Panc1 (cell line): ENCODE measurements at regions not wholly inside any gene's neighbourhood (a gene's known extent, or its start where the extent isn't known, plus 50 kb on each side); places are given as distances from the start of the nearest gene placed in this dataset.

Experiments used
- CTCF ChIP-seq: fragments of 450-650 bp; IDR thresholded peaks from 2 replicates; pipeline ENCODE4 v1.5.1; 2017; ENCODE audit warnings: mild to moderate bottlenecking
- REST ChIP-seq, 2 experiments: IDR thresholded peaks; 2 replicates each; pipeline ENCODE4 v1.6.1; 2011 to 2012; ENCODE audit warnings: low read depth in 2 of 2, control low read depth in 1 of 2, low read length in 1 of 2, mild to moderate bottlenecking in 1 of 2, moderate library complexity in 1 of 2; ENCODE audit not compliant: insufficient read depth in 1 of 2

GRCh38 chr18:59062643-59063006 lies 77.1 kb upstream of the SEC11C start:
- TF ChIP-seq CTCF, result no peak
- TF ChIP-seq REST (IDR thresholded peaks at IDR 0.05; ENCODE audit: insufficient read depth in 1 of 2, low read depth in 2 of 2, low read length in 1 of 2), result no peak
